Tibial nerve (tissue), 3 donors: ENCODE measurements at regions not wholly inside any gene's neighbourhood (a gene's known extent, or its start where the extent isn't known, plus 50 kb on each side); places are given as distances from the start of the nearest gene placed in this dataset.

Experiments
- CTCF ChIP-seq, 5 experiments: fragments of 200-600 bp in 3 of 5; fragments of 450-650 bp in 2 of 5; sonication (generic) in 3 of 5; IDR thresholded peaks; one replicate each; pipeline ENCODE4 v1.5.1; 2016 to 2019; ENCODE audit warnings: antibody characterized with exemption in 5 of 5, mild to moderate bottlenecking in 3 of 5, moderate library complexity in 2 of 5
- POLR2A ChIP-seq, 2 donors: fragments of 450-650 bp; IDR thresholded peaks; one replicate each; pipeline ENCODE4 v1.6.1; 2017; ENCODE audit warnings: antibody characterized with exemption in 2 of 2, mild to moderate bottlenecking in 2 of 2, moderate library complexity in 2 of 2

DNA sequence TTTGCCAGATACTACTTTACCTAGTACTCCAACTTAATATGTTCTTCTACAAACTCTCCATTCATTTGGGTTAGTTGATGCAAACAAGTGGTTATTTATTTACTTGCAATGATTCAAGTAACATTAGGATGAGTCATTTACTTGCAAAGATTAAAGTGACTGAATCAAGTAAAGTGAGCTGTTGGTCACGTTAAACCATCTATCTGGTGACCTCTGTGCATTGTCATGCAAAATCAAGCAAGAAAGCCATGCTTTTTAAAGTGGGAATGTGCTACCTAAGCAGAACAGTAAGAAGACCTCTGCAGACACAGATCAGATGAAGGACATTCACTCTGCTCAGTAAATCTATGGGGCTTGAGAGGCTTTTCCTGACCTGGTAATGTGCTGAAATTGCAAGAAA lies 254.7 kb downstream of the LRRIQ3 start:
- no peak for TF ChIP-seq CTCF (IDR thresholded peaks at IDR 0.05)
- TF ChIP-seq POLR2A (IDR thresholded peaks at IDR 0.05) = no peak
